ENCODE measurements at regions not wholly inside any gene's neighbourhood (a gene's known extent, or its start where the extent isn't known, plus 50 kb on each side); places are given as distances from the start of the nearest gene placed in this dataset.

GRCh38 chr20:24762371-24762770 is 186.7 kb upstream of the CST7 start:
- WGBS (ENCODE audit: insufficient coverage, insufficient read length), result no CpG with 5 or more reads among the region's 3 CpGs
- H3K27ac ChIP-seq (ENCODE audit: low read length), result no peak overlapping the region
- no peaks in the 10 kb centered on the region for H3K9me3 ChIP-seq (ENCODE audit: control insufficient read depth, insufficient read depth, low read length)
- no peaks in the 10 kb centered on the region for H3K4me1 ChIP-seq (ENCODE audit: control insufficient read depth, insufficient read depth, low read length)
- H3K4me3 ChIP-seq (ENCODE audit: low read length), result no peak overlapping the region
- H3K36me3 ChIP-seq (ENCODE audit: control insufficient read depth, insufficient read depth, low read length), result no peaks in the 10 kb centered on the region
- DNase-seq (ENCODE audit: low read depth, low spot score), result no peak
- H3K27me3 ChIP-seq (ENCODE audit: control insufficient read depth, insufficient read depth, low read length), result no peaks in the 10 kb centered on the region

GRCh38 chr20:24762791-24763350 is 186.2 kb upstream of the CST7 start:
- WGBS (ENCODE audit: insufficient coverage, insufficient read length), result no CpG with 5 or more reads among the region's 4 CpGs
- H3K36me3 ChIP-seq (ENCODE audit: control insufficient read depth, insufficient read depth, low read length), result no peaks in the 10 kb centered on the region
- H3K27ac ChIP-seq (ENCODE audit: low read length), result no peak overlapping the region
- H3K4me1 ChIP-seq (ENCODE audit: control insufficient read depth, insufficient read depth, low read length), result no peaks in the 10 kb centered on the region
- H3K27me3 ChIP-seq (ENCODE audit: control insufficient read depth, insufficient read depth, low read length), result no peaks in the 10 kb centered on the region
- H3K4me3 ChIP-seq (ENCODE audit: low read length), result no peak overlapping the region
- H3K9me3 ChIP-seq (ENCODE audit: control insufficient read depth, insufficient read depth, low read length), result no peaks in the 10 kb centered on the region
- no peak for DNase-seq (ENCODE audit: low read depth, low spot score)

- no peak for DNase-seq (ENCODE audit: low read depth, low spot score)
- H3K4me3 ChIP-seq (ENCODE audit: low read length), result no peak overlapping the region
- no CpG with 5 or more reads among the region's 26 CpGs for WGBS (ENCODE audit: insufficient coverage, insufficient read length)
- H3K9me3 ChIP-seq (ENCODE audit: control insufficient read depth, insufficient read depth, low read length), result no peaks in the 10 kb centered on the region
- peaks cover 2% of the 10 kb centered on the region; the same call in 1 of the 2 replicates for H3K4me1 ChIP-seq (ENCODE audit: control insufficient read depth, insufficient read depth, low read length)
- H3K27me3 ChIP-seq (ENCODE audit: control insufficient read depth, insufficient read depth, low read length), result no peaks in the 10 kb centered on the region
- no peaks in the 10 kb centered on the region for H3K36me3 ChIP-seq (ENCODE audit: control insufficient read depth, insufficient read depth, low read length)
- H3K27ac ChIP-seq (ENCODE audit: low read length), result no peak overlapping the region
Observed at GRCh38 chr20:24763386-24764026, 185.6 kb upstream of the CST7 start.

DNA sequence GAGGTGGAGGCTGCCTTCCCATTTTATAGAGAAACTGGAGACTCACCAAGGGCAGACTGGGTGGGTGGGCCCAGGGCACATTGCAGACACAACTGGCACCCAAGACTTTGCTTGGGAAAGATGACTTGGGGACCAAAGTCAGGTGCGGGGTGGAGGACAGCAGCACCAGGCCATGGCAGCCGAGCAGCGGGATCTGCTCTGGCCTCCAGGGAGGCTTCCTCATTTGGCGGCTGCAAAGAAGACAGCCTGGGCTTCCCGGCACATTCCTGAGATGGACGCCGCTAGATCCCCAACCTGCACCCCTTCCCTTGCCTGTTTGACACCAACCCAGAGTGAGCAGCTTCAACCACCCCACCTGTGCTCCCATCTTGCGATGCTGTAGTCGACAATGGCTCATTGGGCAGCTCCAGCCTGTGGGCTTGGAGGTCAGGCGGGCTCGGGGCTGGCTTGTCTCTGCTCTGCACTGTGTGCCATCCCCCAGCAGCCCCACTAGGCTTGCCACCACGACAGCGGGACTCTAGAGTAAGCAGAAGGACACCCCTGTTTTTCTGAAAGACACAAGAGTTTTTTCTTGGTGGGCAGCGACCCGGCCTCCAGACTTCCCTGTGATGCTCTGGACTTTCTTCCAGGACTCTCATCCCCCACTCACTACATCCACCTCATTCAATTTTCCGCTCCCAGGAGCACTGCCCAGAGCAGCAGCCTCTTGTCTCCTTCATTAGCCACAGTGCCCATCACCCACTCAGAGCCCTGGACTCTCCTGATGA is 184.9 kb upstream of the CST7 start:
- Histone ChIP-seq H3K4me1 (ENCODE audit: control insufficient read depth, insufficient read depth, low read length) (peaks cover 2% of the 10 kb centered on the region; the same call in 1 of the 2 replicates), H3K4me3 (ENCODE audit: low read length) (no peak overlapping the region), H3K9me3 (ENCODE audit: control insufficient read depth, insufficient read depth, low read length) (no peaks in the 10 kb centered on the region), H3K27ac (ENCODE audit: low read length) (no peak overlapping the region), H3K36me3 (ENCODE audit: control insufficient read depth, insufficient read depth, low read length) (no peaks in the 10 kb centered on the region), H3K27me3 (ENCODE audit: control insufficient read depth, insufficient read depth, low read length) (no peaks in the 10 kb centered on the region)
- DNase-seq (ENCODE audit: low read depth, low spot score), result no peak
- WGBS (ENCODE audit: insufficient coverage, insufficient read length), result no CpG with 5 or more reads among the region's 16 CpGs

DNA sequence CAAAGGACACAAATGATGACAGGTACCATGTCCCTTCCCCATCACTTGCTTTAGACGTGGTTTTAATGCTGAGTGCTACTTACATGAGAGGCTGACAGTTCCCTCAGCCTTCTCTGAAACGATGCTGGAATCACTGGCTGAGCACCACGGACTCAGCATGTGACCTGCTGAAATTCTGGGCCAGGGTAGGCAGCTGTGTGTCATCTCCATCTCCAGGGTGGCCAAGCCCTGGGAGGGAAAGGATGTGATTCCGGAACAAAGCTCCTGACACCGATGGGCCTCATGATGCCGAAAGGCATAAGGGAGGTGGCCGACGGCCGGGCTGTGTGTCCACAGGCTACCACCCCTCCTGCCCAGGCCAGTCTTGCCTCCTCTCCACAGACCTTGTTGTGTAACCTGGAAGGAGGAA is 184.3 kb upstream of the CST7 start:
- H3K27ac ChIP-seq (ENCODE audit: low read length), result no peak overlapping the region
- H3K27me3 ChIP-seq (ENCODE audit: control insufficient read depth, insufficient read depth, low read length), result no peaks in the 10 kb centered on the region
- no peak for DNase-seq (ENCODE audit: low read depth, low spot score)
- no peaks in the 10 kb centered on the region for H3K9me3 ChIP-seq (ENCODE audit: control insufficient read depth, insufficient read depth, low read length)
- H3K4me1 ChIP-seq (ENCODE audit: control insufficient read depth, insufficient read depth, low read length), result peaks cover 2% of the 10 kb centered on the region; the same call in 1 of the 2 replicates
- no peaks in the 10 kb centered on the region for H3K36me3 ChIP-seq (ENCODE audit: control insufficient read depth, insufficient read depth, low read length)
- WGBS (ENCODE audit: insufficient coverage, insufficient read length), result no CpG with 5 or more reads among the region's 9 CpGs
- no peak overlapping the region for H3K4me3 ChIP-seq (ENCODE audit: low read length)

DNA sequence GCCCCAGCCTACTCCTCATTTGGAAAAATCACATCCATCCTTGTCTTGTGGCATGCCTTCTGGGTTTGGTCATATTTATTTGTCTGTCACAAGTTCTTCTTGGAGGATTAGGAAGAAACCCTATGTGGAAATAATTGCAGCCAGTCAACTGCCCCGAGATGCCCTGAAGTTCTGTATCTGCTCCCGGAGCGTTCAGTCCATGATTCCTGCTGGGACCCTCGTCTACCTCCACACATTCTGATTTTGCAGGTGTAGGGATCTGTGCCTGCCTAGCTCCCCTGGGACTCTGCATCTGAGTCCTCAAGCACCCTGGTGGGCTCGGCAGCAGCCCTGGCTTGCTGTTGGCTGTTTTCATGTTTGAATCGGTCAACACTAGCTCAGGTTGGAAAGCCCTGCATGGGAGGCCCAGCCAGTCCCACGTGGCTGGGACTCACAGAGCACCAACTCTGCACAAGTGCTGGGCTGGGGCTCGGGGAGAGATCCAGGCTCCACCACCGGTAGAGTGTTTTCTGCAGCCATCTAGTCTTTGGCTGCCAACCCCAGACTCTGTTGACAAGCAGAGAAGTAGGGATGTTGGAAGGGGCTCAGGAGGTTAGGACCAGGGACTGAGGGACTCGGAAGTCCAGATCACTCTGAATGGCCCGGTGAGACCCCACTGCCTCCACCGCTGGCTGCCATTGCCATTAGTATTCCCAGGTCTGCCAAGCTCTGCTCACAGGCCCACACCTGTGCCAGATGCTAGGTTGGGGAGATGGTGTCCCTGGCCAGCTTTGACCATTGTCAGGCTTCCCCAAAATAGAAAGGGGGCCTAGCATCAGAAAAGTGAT is 183.5 kb upstream of the CST7 start:
- Histone ChIP-seq H3K27ac (ENCODE audit: low read length) (no peak overlapping the region), H3K36me3 (ENCODE audit: control insufficient read depth, insufficient read depth, low read length) (no peaks in the 10 kb centered on the region), H3K4me3 (ENCODE audit: low read length) (no peak overlapping the region), H3K4me1 (ENCODE audit: control insufficient read depth, insufficient read depth, low read length) (peaks cover 2% of the 10 kb centered on the region; the same call in 1 of the 2 replicates), H3K9me3 (ENCODE audit: control insufficient read depth, insufficient read depth, low read length) (no peaks in the 10 kb centered on the region), H3K27me3 (ENCODE audit: control insufficient read depth, insufficient read depth, low read length) (no peaks in the 10 kb centered on the region)
- no peak for DNase-seq (ENCODE audit: low read depth, low spot score)
- WGBS (ENCODE audit: insufficient coverage, insufficient read length), result no CpG with 5 or more reads among the region's 12 CpGs

DNA sequence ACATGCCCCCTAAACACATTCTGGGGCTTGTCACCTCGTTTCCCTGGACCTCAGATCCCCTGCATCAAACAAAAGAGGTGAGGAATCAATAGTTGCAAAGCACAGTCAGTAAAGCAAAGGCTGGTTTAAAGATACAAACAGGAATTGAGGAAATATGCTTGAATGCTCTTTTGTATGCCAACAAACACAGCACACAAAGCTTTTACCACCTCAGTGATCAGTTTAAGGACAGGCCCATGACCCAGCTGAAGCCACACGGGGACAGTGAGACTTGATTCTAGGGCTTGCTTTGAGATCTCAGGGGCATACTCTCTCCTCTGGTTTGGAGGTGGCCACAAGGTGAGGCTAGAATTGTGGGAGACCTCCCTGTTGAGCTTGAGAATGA is 182.9 kb upstream of the CST7 start:
- peaks cover 2% of the 10 kb centered on the region; the same call in 1 of the 2 replicates for H3K4me1 ChIP-seq (ENCODE audit: control insufficient read depth, insufficient read depth, low read length)
- no CpG with 5 or more reads among the region's 2 CpGs for WGBS (ENCODE audit: insufficient coverage, insufficient read length)
- DNase-seq (ENCODE audit: low read depth, low spot score), result no peak
- H3K36me3 ChIP-seq (ENCODE audit: control insufficient read depth, insufficient read depth, low read length), result no peaks in the 10 kb centered on the region
- H3K4me3 ChIP-seq (ENCODE audit: low read length), result no peak overlapping the region
- H3K27ac ChIP-seq (ENCODE audit: low read length), result no peak overlapping the region
- no peaks in the 10 kb centered on the region for H3K9me3 ChIP-seq (ENCODE audit: control insufficient read depth, insufficient read depth, low read length)
- no peaks in the 10 kb centered on the region for H3K27me3 ChIP-seq (ENCODE audit: control insufficient read depth, insufficient read depth, low read length)

DNA sequence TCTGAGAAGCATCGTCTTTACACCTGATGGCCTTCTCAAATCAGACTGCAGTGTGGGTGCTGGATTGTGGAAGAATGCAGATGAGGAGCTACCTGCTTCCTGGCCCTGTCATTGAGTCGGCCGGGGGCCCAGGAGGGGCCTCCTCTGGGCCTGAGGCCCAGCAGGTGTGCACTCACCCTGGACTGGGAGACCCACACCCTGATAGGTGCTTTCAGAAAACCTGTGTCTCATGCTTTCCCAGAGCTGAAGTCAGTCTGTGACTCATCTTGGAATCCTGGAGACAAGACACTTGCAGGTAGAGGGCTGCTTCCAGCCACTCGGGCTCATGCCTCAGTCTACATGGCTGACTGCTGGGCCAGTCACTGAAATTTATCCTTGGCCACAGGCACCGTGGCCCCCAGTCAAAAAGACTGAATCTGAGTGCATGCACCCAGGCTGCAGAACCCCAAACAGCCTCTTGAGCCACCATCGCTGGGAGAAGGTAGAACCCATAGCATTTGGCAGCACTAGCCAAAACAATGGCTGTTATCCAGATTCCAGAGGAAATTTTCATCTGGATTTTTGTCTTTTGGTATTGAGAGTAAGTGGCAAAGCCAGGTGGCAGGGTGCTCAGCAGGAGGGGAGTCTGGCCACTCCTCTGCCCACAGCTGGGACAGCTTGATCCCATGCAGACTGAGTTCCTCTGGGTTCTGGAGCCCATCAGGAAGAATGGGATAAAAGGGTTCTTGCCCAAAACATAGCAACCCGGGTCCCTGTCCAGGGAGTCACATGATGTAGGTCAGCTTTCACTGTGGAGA is 182.0 kb upstream of the CST7 start:
- no peaks in the 10 kb centered on the region for H3K36me3 ChIP-seq (ENCODE audit: control insufficient read depth, insufficient read depth, low read length)
- no CpG with 5 or more reads among the region's 7 CpGs for WGBS (ENCODE audit: insufficient coverage, insufficient read length)
- no peaks in the 10 kb centered on the region for H3K9me3 ChIP-seq (ENCODE audit: control insufficient read depth, insufficient read depth, low read length)
- H3K27ac ChIP-seq (ENCODE audit: low read length), result no peak overlapping the region
- peaks cover 2% of the 10 kb centered on the region; the same call in 1 of the 2 replicates for H3K4me1 ChIP-seq (ENCODE audit: control insufficient read depth, insufficient read depth, low read length)
- no peak overlapping the region for H3K4me3 ChIP-seq (ENCODE audit: low read length)
- DNase-seq (ENCODE audit: low read depth, low spot score), result no peak
- no peaks in the 10 kb centered on the region for H3K27me3 ChIP-seq (ENCODE audit: control insufficient read depth, insufficient read depth, low read length)

- no peak overlapping the region for H3K27ac ChIP-seq (ENCODE audit: low read length)
- no CpG with 5 or more reads among the region's 4 CpGs for WGBS (ENCODE audit: insufficient coverage, insufficient read length)
Observed at GRCh38 chr20:24767623-24768100, 181.4 kb upstream of the CST7 start.

More at GRCh38 chr20:24767623-24768100, 181.4 kb upstream of the CST7 start:
- no peak for DNase-seq (ENCODE audit: low read depth, low spot score)
- H3K4me3 ChIP-seq (ENCODE audit: low read length), result no peak overlapping the region
- H3K4me1 ChIP-seq (ENCODE audit: control insufficient read depth, insufficient read depth, low read length), result peaks cover 2% of the 10 kb centered on the region; the same call in 1 of the 2 replicates
- H3K36me3 ChIP-seq (ENCODE audit: control insufficient read depth, insufficient read depth, low read length), result no peaks in the 10 kb centered on the region
- no peaks in the 10 kb centered on the region for H3K9me3 ChIP-seq (ENCODE audit: control insufficient read depth, insufficient read depth, low read length)
- H3K27me3 ChIP-seq (ENCODE audit: control insufficient read depth, insufficient read depth, low read length), result no peaks in the 10 kb centered on the region
